GM23248 (cell line): ENCODE measurements at regions not wholly inside any gene's neighbourhood (a gene's known extent, or its start where the extent isn't known, plus 50 kb on each side); places are given as distances from the start of the nearest gene placed in this dataset.

Source experiments
- DNase-seq: peaks from one replicate; pipeline ENCODE4 v3.0.0-alpha.2; 2015
- H2AFZ ChIP-seq: fragments of 200-600 bp; sonication (generic); 2 replicates; pipeline ENCODE4 v1.6.1; 2016; ENCODE audit warnings: antibody characterized with exemption
- H3F3A ChIP-seq: fragments of 200-600 bp; sonication (generic); 2 replicates; pipeline ENCODE4 v1.6.1; 2016; ENCODE audit warnings: mild to moderate bottlenecking, antibody characterized with exemption, mixed run types; ENCODE audit not compliant: insufficient read depth
- H3K27ac ChIP-seq: fragments of 200-600 bp; sonication (generic); 2 replicates; pipeline ENCODE4 v1.5.1; 2016; ENCODE audit warnings: mild to moderate bottlenecking
- H3K27me3 ChIP-seq: fragments of 200-600 bp; sonication (generic); replicated peaks from 2 replicates; pipeline ENCODE4 v1.6.1; 2016; ENCODE audit warnings: mild to moderate bottlenecking; ENCODE audit not compliant: insufficient read depth
- H3K36me3 ChIP-seq: fragments of 200-600 bp; sonication (generic); 2 replicates; pipeline ENCODE4 v1.6.1; 2016; ENCODE audit warnings: low read depth, mild to moderate bottlenecking
- H3K4me1 ChIP-seq: fragments of 200-600 bp; sonication (generic); 2 replicates; pipeline ENCODE4 v1.6.1; 2016; ENCODE audit warnings: mild to moderate bottlenecking; ENCODE audit not compliant: insufficient read depth
- H3K4me2 ChIP-seq: fragments of 200-600 bp; sonication (generic); one replicate; pipeline ENCODE4 v1.6.1; 2016; ENCODE audit warnings: mild to moderate bottlenecking; ENCODE audit not compliant: unreplicated experiment
- H3K4me3 ChIP-seq: fragments of 200-600 bp; sonication (generic); 2 replicates; pipeline ENCODE4 v1.5.1; 2016; ENCODE audit warnings: mild to moderate bottlenecking
- H3K79me2 ChIP-seq: fragments of 200-600 bp; sonication (generic); 2 replicates; pipeline ENCODE4 v1.6.1; 2016; ENCODE audit warnings: mild to moderate bottlenecking; ENCODE audit not compliant: insufficient read depth
- H3K9ac ChIP-seq: fragments of 200-600 bp; sonication (generic); 2 replicates; pipeline ENCODE4 v1.6.1; 2016; ENCODE audit warnings: mild to moderate bottlenecking
- H3K9me2 ChIP-seq: fragments of 200-600 bp; sonication (generic); 2 replicates; pipeline ENCODE4 v1.6.1; 2016; ENCODE audit warnings: mixed run types, mild to moderate bottlenecking, moderate library complexity; ENCODE audit not compliant: insufficient read depth
- H3K9me3 ChIP-seq: fragments of 200-600 bp; sonication (generic); one replicate; pipeline ENCODE4 v1.6.1; 2017; ENCODE audit warnings: low read depth
- H4K20me1 ChIP-seq: fragments of 200-600 bp; sonication (generic); 2 replicates; pipeline ENCODE4 v1.6.0; 2016; ENCODE audit not compliant: insufficient read depth
- EZH2 ChIP-seq: fragments of 200-600 bp; sonication (generic); IDR thresholded peaks from 2 replicates; pipeline ENCODE4 v1.6.1; 2018; ENCODE audit warnings: antibody characterized with exemption, mild to moderate bottlenecking; ENCODE audit not compliant: insufficient read depth, poor library complexity, severe bottlenecking
- EZH2phosphoT487 ChIP-seq: fragments of 200-600 bp; sonication (generic); IDR thresholded peaks from 2 replicates; pipeline ENCODE4 v1.6.1; 2018; ENCODE audit warnings: antibody characterized with exemption, moderate library complexity, mild to moderate bottlenecking, low read depth; ENCODE audit not compliant: insufficient read depth
- WGBS, 2 experiments: methylation state at CpG; one replicate each; pipeline ENCODE4 v1.1.6; 2015 to 2017; ENCODE audit warnings: low lambda C conversion rate in 2 of 2, low coverage in 1 of 2; ENCODE audit errors: missing lambda C conversion rate in 2 of 2; 5-methylcytosine and 5-hydroxymethylcytosine counted together
- in situ Hi-C: fragments of 300-500 bp; cut with MboI; formaldehyde crosslinking; loops from 2 replicates; pipeline ENCODE4 v1.15.0; 2020

- H3F3A ChIP-seq = no peaks in the 10 kb centered on the region
- H3K4me1 ChIP-seq = no peaks in the 10 kb centered on the region
- 24 to 28% methylated on average over 4 of the region's 4 CpGs for whole genome bisulfite sequencing, 2 experiments
- TF ChIP-seq EZH2 (no peak), EZH2phosphoT487 (no peak)
- no peak overlapping the region for H3K9ac ChIP-seq
- H4K20me1 ChIP-seq = no peaks in the 10 kb centered on the region
- H3K9me2 ChIP-seq = no peaks in the 10 kb centered on the region
- no peak overlapping the region for H3K4me3 ChIP-seq
- in situ Hi-C loops = no loop called here
- H3K27ac ChIP-seq = no peak overlapping the region
- no peaks in the 10 kb centered on the region for H3K36me3 ChIP-seq
- H3K4me2 ChIP-seq = no peak overlapping the region
- H3K27me3 ChIP-seq = no peaks in the 10 kb centered on the region
- H2AFZ ChIP-seq = no peak overlapping the region
- no peaks in the 10 kb centered on the region for H3K79me2 ChIP-seq
- no peaks in the 10 kb centered on the region for H3K9me3 ChIP-seq
- DNase-seq = no peak
Observed at GRCh38 chr9:84617411-84618029, 52.0 kb upstream of the NTRK2 start.
